Caco-2 (cell line): ENCODE measurements at regions not wholly inside any gene's neighbourhood (a gene's known extent, or its start where the extent isn't known, plus 50 kb on each side); places are given as distances from the start of the nearest gene placed in this dataset.

ENCODE experiments used
- BruUV-seq: library from RNA; stranded (reverse); fragments of 400-500 nt; replicated peaks from 2 replicates; lab custom pipeline; 2021; lab: Mats Ljungman, UMichigan
- CTCF ChIA-PET: fragments of 300-600 bp; sonication (Branson Sonifier 250); formaldehyde crosslinking; loops from one replicate; lab custom pipeline; 2022; ENCODE audit warnings: antibody characterized with exemption; lab: Charles Lee
- POLR2A ChIA-PET: fragments of 300-600 bp; sonication (Branson Sonifier 250); formaldehyde crosslinking; loops from one replicate; lab custom pipeline; 2022; ENCODE audit warnings: antibody characterized with exemption; lab: Charles Lee
- DNase-seq, 2 experiments: peaks; one replicate each; pipeline versions ENCODE4 v3.0.0 to v3.0.0-alpha.2; 2020 to 2022
- H3K27me3 ChIP-seq: replicated peaks from 2 replicates; pipeline ENCODE4 v1.6.0; 2011; ENCODE audit warnings: low read length; ENCODE audit not compliant: control insufficient read depth, insufficient read depth
- H3K36me3 ChIP-seq: 2 replicates; pipeline ENCODE4 v1.5.1; 2011; ENCODE audit warnings: low read length; ENCODE audit not compliant: control insufficient read depth, insufficient read depth
- H3K4me1 ChIP-seq: fragments of 250-450 bp; sonication (Bioruptor Pico); 2 replicates; pipeline ENCODE4 v1.5.1; 2020; ENCODE audit warnings: mild to moderate bottlenecking
- H3K4me3 ChIP-seq: 2 replicates; pipeline ENCODE4 v1.5.1; 2011; ENCODE audit warnings: low read depth, mild to moderate bottlenecking, control low read depth, low read length
- H3K9me3 ChIP-seq: fragments of 250-450 bp; sonication (Bioruptor Pico); 2 replicates; pipeline ENCODE4 v1.5.1; 2020; ENCODE audit warnings: mild to moderate bottlenecking, moderate library complexity
- H3K27ac Mint-ChIP-seq: one replicate; pipeline ENCODE4 v1.8.0; 2022; ENCODE audit warnings: mixed read lengths; ENCODE audit not compliant: unreplicated experiment
- H3K27me3 Mint-ChIP-seq: one replicate; pipeline ENCODE4 v1.8.0; 2022; ENCODE audit warnings: mixed read lengths; ENCODE audit not compliant: insufficient read depth, unreplicated experiment
- H3K36me3 Mint-ChIP-seq: one replicate; pipeline ENCODE4 v1.8.0; 2022; ENCODE audit warnings: mild to moderate bottlenecking, mixed read lengths; ENCODE audit not compliant: insufficient read depth, unreplicated experiment
- H3K4me1 Mint-ChIP-seq: one replicate; pipeline ENCODE4 v1.8.0; 2022; ENCODE audit warnings: low read depth, mixed read lengths; ENCODE audit not compliant: unreplicated experiment
- H3K4me3 Mint-ChIP-seq: one replicate; pipeline ENCODE4 v1.8.0; 2022; ENCODE audit warnings: mild to moderate bottlenecking, moderate library complexity, mixed read lengths; ENCODE audit not compliant: unreplicated experiment
- H3K9me3 Mint-ChIP-seq: one replicate; pipeline ENCODE4 v1.8.0; 2022; ENCODE audit warnings: mixed read lengths; ENCODE audit not compliant: unreplicated experiment
- intact Hi-C: fragments of 100-400 bp; cut with micrococcal nuclease; formaldehyde crosslinking; loops from one replicate; pipeline ENCODE4 v1.10.0; 2022; ENCODE audit not compliant: unreplicated experiment
- TF ChIP-seq, protein P1 (sequence below), 2 experiments: fragments of 200-600 bp in 1 of 2; IDR thresholded peaks; 1 replicate in 1 of 2; 2 replicates in 1 of 2; pipeline versions ENCODE4 v1.5.1 to v1.8.0; 2011 to 2022; ENCODE audit warnings: antibody characterized with exemption in 1 of 2, control low read depth in 1 of 2, inconsistent platforms in 1 of 2, low read depth in 1 of 2, low read length in 1 of 2, mild to moderate bottlenecking in 1 of 2, moderate library complexity in 1 of 2; ENCODE audit not compliant: insufficient read depth in 1 of 2, severe bottlenecking in 1 of 2, unreplicated experiment in 1 of 2

DNA sequence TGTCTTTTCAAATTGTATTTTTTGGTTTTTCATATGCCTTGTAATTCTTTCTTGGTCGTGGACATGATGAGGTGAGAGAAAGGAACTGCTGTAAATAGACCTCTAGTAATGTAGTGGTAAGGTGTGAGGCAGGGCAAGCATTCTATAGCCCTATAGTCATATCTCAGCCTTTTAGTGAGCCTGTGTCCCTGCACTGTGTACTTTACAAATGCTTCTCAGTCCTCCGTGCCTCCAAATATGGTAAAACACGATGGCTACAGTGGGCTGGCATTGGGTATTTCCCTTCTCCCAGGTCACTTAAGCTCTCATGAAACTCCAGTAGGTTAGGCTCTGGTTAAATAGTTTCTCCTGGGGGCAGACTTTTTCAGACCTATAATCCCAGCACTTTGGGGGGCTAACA is 57.9 kb upstream of the PLS3 start:
- DNase-seq = peak; percentile 11 to 32
- H3K4me1 Mint-ChIP-seq = peaks cover 16% of the 10 kb centered on the region
- ChIA-PET CTCF (no interaction called here), POLR2A (no interaction called here)
- no TSS peak for BruUV-seq
- H3K9me3 Mint-ChIP-seq = no peaks in the 10 kb centered on the region
- H3K4me1 ChIP-seq = peaks cover 10% of the 10 kb centered on the region; the same call in 1 of the 2 replicates
- intact Hi-C loops = no loop called here
- H3K36me3 Mint-ChIP-seq = no peaks in the 10 kb centered on the region
- peak overlapping the region; percentile 38 for H3K27ac Mint-ChIP-seq
- H3K27me3 Mint-ChIP-seq = no peaks in the 10 kb centered on the region
- no peaks in the 10 kb centered on the region for H3K36me3 ChIP-seq
- H3K27me3 ChIP-seq = no peaks in the 10 kb centered on the region
- no peak overlapping the region for H3K4me3 ChIP-seq
- H3K4me3 Mint-ChIP-seq = peak overlapping the region; percentile 4
- H3K9me3 ChIP-seq = no peaks in the 10 kb centered on the region
- TF ChIP-seq, protein P1, sequence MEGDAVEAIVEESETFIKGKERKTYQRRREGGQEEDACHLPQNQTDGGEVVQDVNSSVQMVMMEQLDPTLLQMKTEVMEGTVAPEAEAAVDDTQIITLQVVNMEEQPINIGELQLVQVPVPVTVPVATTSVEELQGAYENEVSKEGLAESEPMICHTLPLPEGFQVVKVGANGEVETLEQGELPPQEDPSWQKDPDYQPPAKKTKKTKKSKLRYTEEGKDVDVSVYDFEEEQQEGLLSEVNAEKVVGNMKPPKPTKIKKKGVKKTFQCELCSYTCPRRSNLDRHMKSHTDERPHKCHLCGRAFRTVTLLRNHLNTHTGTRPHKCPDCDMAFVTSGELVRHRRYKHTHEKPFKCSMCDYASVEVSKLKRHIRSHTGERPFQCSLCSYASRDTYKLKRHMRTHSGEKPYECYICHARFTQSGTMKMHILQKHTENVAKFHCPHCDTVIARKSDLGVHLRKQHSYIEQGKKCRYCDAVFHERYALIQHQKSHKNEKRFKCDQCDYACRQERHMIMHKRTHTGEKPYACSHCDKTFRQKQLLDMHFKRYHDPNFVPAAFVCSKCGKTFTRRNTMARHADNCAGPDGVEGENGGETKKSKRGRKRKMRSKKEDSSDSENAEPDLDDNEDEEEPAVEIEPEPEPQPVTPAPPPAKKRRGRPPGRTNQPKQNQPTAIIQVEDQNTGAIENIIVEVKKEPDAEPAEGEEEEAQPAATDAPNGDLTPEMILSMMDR (IDR thresholded peaks at IDR 0.05; ENCODE audit: insufficient read depth in 1 of 2, low read depth in 1 of 2, low read length in 1 of 2, severe bottlenecking in 1 of 2, unreplicated experiment in 1 of 2) = no peak

DNA sequence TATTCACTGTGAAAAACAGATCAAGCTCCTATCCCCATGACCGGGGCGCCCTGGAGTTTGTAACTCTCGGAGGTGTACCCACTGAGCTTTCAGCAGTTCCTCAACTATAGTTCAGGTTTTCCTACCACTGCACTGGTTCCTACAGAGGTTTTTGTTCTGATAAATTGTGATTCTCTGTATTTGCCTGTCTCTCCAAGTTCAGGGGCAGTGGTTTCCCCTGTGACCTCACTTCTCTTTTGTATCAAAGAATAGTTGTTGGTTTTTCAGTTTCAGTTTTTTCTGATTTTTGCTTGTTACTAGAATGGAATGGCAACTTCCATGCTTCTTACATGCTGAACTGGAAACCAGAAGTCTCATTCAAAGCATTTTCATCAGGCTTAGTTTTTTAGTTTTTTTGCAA is 56.8 kb upstream of the PLS3 start:
- Mint-ChIP-seq H3K4me3 (no peak overlapping the region), H3K27me3 (no peaks in the 10 kb centered on the region), H3K27ac (no peak overlapping the region), H3K9me3 (no peaks in the 10 kb centered on the region), H3K36me3 (no peaks in the 10 kb centered on the region), H3K4me1 (peaks cover 13% of the 10 kb centered on the region)
- no TSS peak for BruUV-seq
- TF ChIP-seq, protein P1 (IDR thresholded peaks at IDR 0.05; ENCODE audit: insufficient read depth in 1 of 2, low read depth in 1 of 2, low read length in 1 of 2, severe bottlenecking in 1 of 2, unreplicated experiment in 1 of 2) = no peak
- ChIA-PET POLR2A (no interaction called here), CTCF (no interaction called here)
- peaks cover 10% of the 10 kb centered on the region; the same call in 1 of the 2 replicates for H3K4me1 ChIP-seq
- no peaks in the 10 kb centered on the region for H3K36me3 ChIP-seq
- H3K4me3 ChIP-seq = no peak overlapping the region
- no peaks in the 10 kb centered on the region for H3K27me3 ChIP-seq
- intact Hi-C loops = no loop called here
- no peaks in the 10 kb centered on the region for H3K9me3 ChIP-seq
- no peak for DNase-seq
